OCI-LY3 (cell line): ENCODE measurements at regions not wholly inside any gene's neighbourhood (a gene's known extent, or its start where the extent isn't known, plus 50 kb on each side); places are given as distances from the start of the nearest gene placed in this dataset.

Experiments used
- CTCF ChIP-seq: fragments of 200-600, 300-600 bp; sonication (generic); IDR thresholded peaks from 2 replicates; pipeline ENCODE4 v1.5.1; 2014; ENCODE audit warnings: antibody characterized with exemption, low read length, low read depth
- EZH2phosphoT487 ChIP-seq: fragments of 200-600 bp; shearing (Covaris generic); IDR thresholded peaks from 2 replicates; pipeline ENCODE4 v1.6.1; 2018; ENCODE audit warnings: antibody characterized with exemption, mixed run types, low read depth

GRCh38 chr3:177742273-177742672, 545.0 kb upstream of the TBL1XR1 start:
- no peak for TF ChIP-seq CTCF
- no peak for TF ChIP-seq EZH2phosphoT487
